GM21737 (cell line): ENCODE measurements at regions not wholly inside any gene's neighbourhood (a gene's known extent, or its start where the extent isn't known, plus 50 kb on each side); places are given as distances from the start of the nearest gene placed in this dataset.

Experiments used
- ATAC-seq: cut with Tn5 transposase; IDR thresholded peaks from one replicate; pipeline ENCODE4 v1.9.1; 2021; ENCODE audit warnings: mild to moderate bottlenecking, moderate library complexity; ENCODE audit not compliant: unreplicated experiment

DNA sequence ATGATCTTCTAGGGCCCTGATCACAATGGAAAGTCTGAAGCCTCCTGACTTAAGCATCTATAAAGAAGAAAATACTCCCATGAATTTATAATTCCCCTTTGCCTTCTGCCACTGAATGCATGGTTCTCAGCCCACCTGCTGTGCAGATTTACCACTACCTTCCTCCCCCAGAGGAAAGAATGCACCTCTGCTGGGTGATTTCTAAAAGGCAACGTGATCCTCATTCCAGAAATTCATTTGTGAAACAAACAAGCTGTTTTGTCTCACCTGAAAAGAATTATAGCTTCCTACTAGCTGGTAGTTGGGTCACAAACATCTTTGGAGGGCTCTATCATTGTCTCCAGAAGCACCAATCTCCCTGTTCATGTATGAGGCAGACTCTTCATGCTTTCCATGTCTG lies 320.2 kb downstream of the CDC14C start:
- ATAC-seq: no peak

GRCh38 chr7:49245062-49245461 lies 320.7 kb downstream of the CDC14C start:
- no peak for ATAC-seq

GRCh38 chr7:49247759-49248158 lies 323.4 kb downstream of the CDC14C start:
- ATAC-seq: no peak

DNA sequence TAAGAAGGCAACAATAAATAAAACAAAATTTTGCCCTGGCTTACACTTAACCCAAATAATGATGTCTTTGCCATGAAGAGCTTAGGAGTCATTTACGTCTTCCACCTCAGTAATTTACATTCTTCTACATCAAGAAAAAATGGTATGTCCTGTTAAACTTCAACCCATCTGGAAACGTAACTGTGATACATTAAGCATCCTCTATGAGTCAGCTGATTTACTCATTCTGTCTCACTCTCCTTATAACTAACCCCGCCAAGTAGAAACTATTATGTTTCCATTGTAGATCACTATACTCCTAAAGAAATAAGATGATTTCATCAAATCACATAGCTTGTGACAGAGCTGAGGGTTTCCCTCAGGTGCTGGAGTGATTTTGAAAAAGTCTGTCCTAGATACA lies 330.7 kb downstream of the CDC14C start:
- ATAC-seq: no peak

GRCh38 chr7:49260538-49260937 lies 336.2 kb downstream of the CDC14C start:
- no peak for ATAC-seq

DNA sequence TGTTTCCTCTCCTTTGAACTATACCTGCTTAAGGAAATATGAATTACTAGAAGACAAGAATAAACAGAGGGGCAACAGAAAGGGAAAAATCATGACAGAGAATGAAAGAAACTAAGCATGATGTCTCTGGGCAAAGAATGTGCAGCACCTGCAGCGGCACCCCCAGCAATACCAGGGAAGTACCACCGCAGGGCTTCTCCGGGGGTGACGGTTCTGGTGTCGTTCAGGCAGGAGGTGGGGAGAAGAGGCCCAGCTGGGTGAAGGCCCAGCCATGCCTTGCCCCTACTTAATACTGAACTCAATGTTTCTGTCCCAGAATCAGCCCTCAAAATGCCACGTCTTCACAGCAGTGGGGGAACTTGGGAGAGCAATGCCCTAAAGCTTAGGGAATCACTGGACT lies 337.6 kb downstream of the CDC14C start:
- no peak for ATAC-seq

DNA sequence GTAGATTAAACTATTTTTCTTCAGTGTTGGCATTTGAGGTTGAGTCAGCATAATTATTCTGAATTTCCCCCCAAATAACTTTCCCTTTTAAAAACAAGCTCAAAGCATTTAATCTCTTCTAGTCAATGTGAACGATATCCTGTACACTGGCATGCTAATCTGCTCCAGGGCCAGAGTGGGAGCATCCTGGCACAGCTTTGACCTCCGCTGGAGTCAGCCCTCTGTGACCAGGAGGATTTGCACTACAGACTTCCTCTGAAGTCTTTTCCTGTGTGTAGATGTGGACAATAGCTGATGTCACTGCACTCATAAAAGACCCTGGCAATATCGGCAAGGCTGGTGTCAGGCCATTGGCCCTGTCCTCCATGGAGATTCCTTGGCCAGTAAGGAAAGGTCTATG lies 340.2 kb downstream of the CDC14C start:
- ATAC-seq: no peak

DNA sequence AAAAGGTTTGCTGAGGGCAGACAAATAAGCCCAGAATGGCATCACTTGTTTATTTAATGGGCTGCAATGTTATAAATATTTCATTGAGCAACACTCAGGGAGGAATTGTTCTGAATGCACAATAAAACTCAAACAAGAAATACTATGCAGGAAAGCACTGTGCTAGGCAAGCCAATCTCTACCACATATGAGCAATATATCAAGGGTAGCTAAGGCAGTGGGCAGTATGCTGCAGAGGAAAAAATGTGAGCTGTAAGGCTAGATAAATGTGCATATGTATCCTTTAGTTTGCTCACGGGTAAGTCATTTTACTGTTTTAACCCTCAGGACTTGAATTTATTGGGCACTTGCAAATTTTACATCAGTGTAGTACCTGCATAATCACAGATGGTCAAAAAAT lies 349.6 kb downstream of the CDC14C start:
- ATAC-seq: no peak

DNA sequence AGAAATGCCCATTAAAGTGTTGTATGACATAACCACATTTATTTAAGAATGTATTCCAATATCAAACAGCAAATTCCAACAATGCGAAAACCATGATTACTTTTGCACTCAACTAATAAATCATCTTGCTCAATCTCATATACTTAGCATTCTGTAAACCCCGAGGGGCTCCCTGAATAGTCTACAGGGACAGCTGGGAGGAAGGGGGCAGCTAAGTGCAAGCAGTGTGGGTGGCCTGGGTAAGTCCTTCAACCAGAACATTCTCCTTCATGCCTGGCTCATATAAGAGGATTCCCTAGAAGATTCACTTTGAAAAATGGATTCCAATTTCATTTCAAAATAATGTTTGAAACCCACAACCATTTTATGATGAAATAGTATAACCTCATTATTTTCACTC lies 355.5 kb downstream of the CDC14C start:
- no peak for ATAC-seq

- no peak for ATAC-seq
Observed at GRCh38 chr7:49287653-49288052, 363.3 kb downstream of the CDC14C start.

- no peak for ATAC-seq
Observed at GRCh38 chr7:49294611-49295010, 370.3 kb downstream of the CDC14C start.

- no peak for ATAC-seq
Observed at GRCh38 chr7:49295146-49295545, 370.8 kb downstream of the CDC14C start.

- no peak for ATAC-seq
Observed at GRCh38 chr7:49297958-49298357, 373.6 kb downstream of the CDC14C start.

DNA sequence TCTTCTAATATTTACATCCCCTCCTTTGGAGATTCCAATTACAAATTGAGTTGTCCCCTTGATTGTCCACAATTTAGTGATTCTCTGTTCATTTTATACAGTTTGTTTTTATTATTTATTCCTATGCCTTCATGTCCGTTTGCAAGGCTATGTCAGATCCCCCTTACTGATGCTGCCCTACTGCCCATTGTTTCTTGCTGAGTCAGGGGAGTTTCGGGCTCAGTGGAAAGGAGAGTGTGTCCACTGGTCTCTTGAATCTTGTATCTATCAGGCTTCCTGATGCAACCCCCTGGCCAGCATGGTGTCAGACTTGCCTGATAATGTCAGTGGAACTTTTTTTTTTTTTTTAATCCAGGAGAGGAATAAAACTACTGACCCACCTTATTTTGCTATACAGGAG lies 384.4 kb downstream of the CDC14C start:
- ATAC-seq: no peak

DNA sequence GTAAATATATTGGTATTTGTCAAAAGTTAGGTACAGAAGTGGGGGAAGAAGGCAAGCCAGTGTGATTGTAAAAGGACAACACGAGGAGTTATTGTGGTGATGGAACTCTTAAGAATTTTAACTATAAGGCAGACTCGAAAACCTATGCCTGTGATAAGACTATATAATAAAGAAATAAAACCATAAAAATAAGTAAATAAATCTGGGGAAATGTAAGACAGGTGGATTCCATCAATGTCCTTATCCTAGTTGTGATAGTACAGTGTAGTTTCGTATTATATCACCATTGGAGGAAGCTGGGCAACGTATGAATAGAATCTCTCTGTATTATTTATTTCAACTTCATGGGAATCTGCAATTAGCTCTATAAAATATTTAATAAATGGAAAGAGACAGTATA lies 395.7 kb downstream of the CDC14C start:
- ATAC-seq: no peak

GRCh38 chr7:49321843-49322242 lies 397.5 kb downstream of the CDC14C start:
- ATAC-seq: no peak

DNA sequence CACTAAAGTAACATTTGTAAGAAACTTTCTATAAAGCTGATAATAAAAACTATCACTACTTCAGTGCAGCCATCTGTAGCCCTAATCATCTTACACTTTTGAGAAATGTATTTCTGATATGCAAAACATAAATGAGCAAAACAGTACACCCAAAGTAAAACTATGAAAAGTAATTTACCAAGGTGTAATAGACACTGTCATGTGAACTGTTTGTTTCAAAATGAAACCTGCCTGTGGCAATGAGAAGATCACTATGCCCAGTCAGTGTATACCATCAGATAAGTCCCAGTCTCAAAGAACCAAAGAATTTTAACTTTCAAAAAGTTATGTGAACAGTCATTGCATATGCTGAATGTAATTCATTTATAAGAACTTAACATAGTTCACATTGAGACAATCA lies 398.1 kb downstream of the CDC14C start:
- ATAC-seq: no peak

GRCh38 chr7:49324040-49324439 lies 399.7 kb downstream of the CDC14C start:
- ATAC-seq: no peak

DNA sequence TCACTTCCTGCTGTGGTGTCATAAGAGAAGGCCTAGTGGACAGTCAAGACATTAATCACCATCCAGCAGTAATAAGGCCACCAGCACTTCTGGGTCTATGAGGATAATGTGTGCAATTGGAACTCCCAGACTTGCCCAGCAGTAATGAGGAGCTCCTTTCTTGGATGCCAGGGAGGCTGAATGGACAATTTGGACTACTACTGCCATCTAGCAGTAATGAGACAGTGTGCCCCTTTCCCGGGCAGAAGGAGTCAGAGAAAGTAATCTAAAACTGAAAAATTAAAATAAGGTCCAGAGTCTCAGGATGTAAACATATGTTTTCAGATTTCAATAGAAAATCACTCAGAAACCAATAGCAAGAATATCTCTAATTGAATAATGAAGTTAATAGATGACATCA lies 400.4 kb downstream of the CDC14C start:
- ATAC-seq: no peak

DNA sequence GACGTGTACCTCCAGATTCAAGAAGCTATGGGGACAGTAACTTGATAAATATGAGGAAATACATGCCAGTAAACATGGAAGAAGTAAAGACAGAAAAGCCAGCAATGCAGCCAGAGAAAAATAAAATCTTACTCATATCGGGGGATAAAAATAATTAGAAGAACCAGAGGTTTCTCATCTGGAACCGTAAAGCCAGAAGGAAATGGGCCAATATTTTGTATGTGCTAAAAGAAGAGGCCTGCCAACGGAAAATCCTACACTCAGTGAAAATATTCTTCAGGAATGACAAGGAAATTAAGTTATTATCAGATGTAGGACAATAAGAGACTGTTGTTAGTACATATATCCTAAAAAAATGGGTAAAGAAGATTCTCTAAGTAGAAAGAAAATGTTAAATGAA lies 401.2 kb downstream of the CDC14C start:
- ATAC-seq: no peak

DNA sequence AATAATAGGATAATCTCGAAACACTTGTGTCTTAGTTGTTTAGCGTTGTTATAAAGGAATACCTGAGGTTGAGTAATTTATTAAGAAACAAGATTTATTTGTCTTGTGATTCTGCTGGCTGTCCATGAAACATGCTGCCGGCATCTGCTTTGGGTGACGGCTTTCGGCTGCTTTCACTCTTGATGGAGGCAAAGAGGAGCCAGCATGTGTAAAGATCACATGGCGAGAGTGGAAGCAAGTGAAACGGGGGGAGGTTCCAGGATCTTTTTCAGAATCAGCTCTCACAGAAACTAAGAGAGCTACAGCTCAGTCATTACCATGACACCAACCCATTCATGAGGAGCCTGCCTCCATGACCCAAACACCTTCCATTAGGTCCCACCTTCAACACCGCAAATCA lies 402.8 kb downstream of the CDC14C start:
- ATAC-seq: no peak

DNA sequence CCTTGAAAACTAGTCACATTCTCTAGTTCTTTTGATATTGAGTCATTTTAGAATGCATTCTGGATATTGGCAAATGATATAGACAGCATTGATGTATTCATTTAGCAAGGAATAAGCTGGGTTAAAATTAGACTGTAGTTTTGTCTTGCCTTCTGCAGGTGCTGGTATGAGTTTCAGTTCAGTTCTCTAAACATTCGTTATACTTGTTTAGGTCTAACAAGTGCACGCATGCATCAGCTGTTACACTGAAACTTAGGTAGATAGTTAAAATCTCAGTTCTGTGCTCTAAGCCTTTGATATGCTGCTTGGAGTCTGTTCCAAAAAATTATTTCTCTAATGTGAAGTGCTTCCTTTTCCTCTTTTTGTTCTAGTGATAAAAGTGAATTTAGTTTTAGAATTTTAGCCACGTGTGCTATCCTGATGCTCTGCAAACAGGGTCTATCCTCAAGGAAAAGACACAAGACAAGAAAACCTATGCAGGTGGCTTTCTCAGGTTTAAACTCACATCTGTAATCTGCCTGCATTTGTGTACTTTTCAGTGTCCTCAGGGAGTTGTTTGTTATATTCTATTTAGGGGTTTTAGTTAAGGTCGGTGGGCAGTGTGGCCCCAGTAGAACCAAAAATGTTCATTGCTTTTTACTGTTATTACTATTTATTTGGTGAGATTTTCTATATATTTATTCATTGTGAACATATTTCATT lies 409.0 kb downstream of the CDC14C start:
- ATAC-seq: no peak

DNA sequence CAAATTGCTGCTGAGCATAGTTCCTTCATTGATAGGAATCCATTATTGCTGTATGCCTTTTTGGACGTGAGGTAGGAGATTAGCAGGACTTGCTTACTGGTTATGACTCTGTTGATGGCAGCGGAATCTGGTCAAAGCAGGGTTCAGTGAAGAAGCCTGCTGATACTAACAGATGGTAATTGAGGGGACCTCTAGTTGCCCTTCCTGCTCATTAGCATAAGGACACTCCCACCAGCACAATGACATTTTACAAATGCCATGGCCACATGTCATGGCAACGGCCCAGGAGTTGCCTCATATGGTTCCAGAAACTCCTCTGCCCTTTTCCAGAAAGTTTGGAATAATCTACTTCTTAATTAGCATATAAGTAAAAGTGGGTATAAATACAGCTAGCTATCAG lies 417.5 kb downstream of the CDC14C start:
- ATAC-seq: no peak
